Peyer's patch (tissue), 4 donors: ENCODE measurements at regions not wholly inside any gene's neighbourhood (a gene's known extent, or its start where the extent isn't known, plus 50 kb on each side); places are given as distances from the start of the nearest gene placed in this dataset.

Experiments
- CTCF ChIP-seq, 6 experiments: fragments of 450-650 bp in 4 of 6; fragments of 200-600 bp in 2 of 6; sonication (generic) in 1 of 6; IDR thresholded peaks; one replicate each; pipeline ENCODE4 v1.5.1; 2017 to 2019; ENCODE audit warnings: antibody characterized with exemption in 6 of 6, mild to moderate bottlenecking in 3 of 6, moderate library complexity in 1 of 6
- POLR2A ChIP-seq, 2 donors: fragments of 450-650 bp; IDR thresholded peaks; one replicate each; pipeline ENCODE4 v1.5.1; 2017; ENCODE audit warnings: antibody characterized with exemption in 2 of 2, mild to moderate bottlenecking in 2 of 2, moderate library complexity in 2 of 2

- TF ChIP-seq CTCF (IDR thresholded peaks at IDR 0.05) (no peak), POLR2A (IDR thresholded peaks at IDR 0.05) (no peak)
Observed at GRCh38 chr11:109991835-109992234, 101.4 kb upstream of the ZC3H12C start.
